IPS DF 6.9 (cell line): ENCODE measurements at regions not wholly inside any gene's neighbourhood (a gene's known extent, or its start where the extent isn't known, plus 50 kb on each side); places are given as distances from the start of the nearest gene placed in this dataset.

Source experiments
- DNase-seq: peaks from one replicate; pipeline ENCODE4 v3.0.0-alpha.2; 2013; ENCODE audit warnings: low read depth, low spot score
- H3K27ac ChIP-seq: one replicate; pipeline ENCODE4 v1.5.1; 2013; ENCODE audit warnings: low read length, control low read depth
- H3K27me3 ChIP-seq: 2 replicates; pipeline ENCODE4 v1.6.1; 2013; ENCODE audit warnings: mild to moderate bottlenecking, low read length; ENCODE audit not compliant: control insufficient read depth, insufficient read depth
- H3K36me3 ChIP-seq: 2 replicates; pipeline ENCODE4 v1.6.1; 2013; ENCODE audit warnings: low read length; ENCODE audit not compliant: control insufficient read depth, insufficient read depth
- H3K4me1 ChIP-seq: 2 replicates; pipeline ENCODE4 v1.6.1; 2013; ENCODE audit warnings: low read length; ENCODE audit not compliant: control insufficient read depth, insufficient read depth
- H3K4me3 ChIP-seq: 2 replicates; pipeline ENCODE4 v1.5.1; 2013; ENCODE audit warnings: mild to moderate bottlenecking, low read length
- H3K9me3 ChIP-seq: 2 replicates; pipeline ENCODE4 v1.6.1; 2013; ENCODE audit warnings: low read length, inconsistent platforms; ENCODE audit not compliant: control insufficient read depth, insufficient read depth
- WGBS: extraction: QIAGEN DNeasy Blood & Tissue Kit; methylation state at CpG from one replicate; pipeline ENCODE4 v1.1.7; 2013; ENCODE audit warnings: mixed read lengths, missing lambda C conversion rate; ENCODE audit not compliant: insufficient read length, insufficient coverage; 5-methylcytosine and 5-hydroxymethylcytosine counted together

DNA sequence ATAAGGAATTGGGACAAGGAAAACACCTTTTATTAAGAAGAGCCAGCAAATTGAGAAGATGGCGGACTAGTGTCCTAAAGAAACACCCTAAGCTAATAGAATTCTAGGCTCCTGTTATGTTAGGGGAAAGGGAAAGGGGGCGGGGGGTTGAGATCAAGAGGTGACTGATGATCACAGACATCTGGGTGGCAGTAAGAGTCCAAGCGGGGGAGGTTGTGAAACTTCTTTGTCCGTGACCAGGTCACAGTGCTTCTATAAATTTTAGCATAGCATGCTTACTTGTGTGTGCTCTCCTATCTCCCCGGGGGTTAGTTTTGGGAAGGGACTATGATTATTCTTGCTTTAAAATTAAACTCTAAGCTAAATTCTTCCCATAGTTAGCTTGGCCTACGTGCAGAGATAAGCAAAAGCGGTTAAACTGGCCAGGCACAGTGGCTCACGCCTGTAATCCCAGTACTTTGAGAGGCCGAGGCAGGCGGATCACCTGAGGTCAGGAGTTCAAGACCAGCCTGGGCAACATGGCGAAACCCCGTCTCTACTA, 262.1 kb downstream of the SKIDA1 start:
- H3K36me3 ChIP-seq = no peaks in the 10 kb centered on the region
- 0 out of 2 replicates have a peak, but pooled peaks cover 1% of the 10 kb centered on the region for H3K4me1 ChIP-seq
- DNase-seq = no peak
- no peaks in the 10 kb centered on the region for H3K27me3 ChIP-seq
- no CpG with 5 or more reads among the region's 12 CpGs for whole genome bisulfite sequencing
- H3K4me3 ChIP-seq = no peak overlapping the region
- H3K27ac ChIP-seq = no peak overlapping the region
- no peaks in the 10 kb centered on the region for H3K9me3 ChIP-seq

- H3K9me3 ChIP-seq = no peaks in the 10 kb centered on the region
- no peaks in the 10 kb centered on the region for H3K36me3 ChIP-seq
- no peak for DNase-seq
- 0 out of 2 replicates have a peak, but pooled peaks cover 1% of the 10 kb centered on the region for H3K4me1 ChIP-seq
- no peak overlapping the region for H3K4me3 ChIP-seq
- no peaks in the 10 kb centered on the region; the same call in 1 of the 2 replicates for H3K27me3 ChIP-seq
- no CpG with 5 or more reads among the region's 15 CpGs for WGBS
- H3K27ac ChIP-seq = no peak overlapping the region
These were observed 263.6 kb downstream of the SKIDA1 start for GRCh38 chr10:21261842-21262294.

- H3K9me3 ChIP-seq = no peaks in the 10 kb centered on the region
- no peak for DNase-seq
- H3K27me3 ChIP-seq = no peaks in the 10 kb centered on the region; the same call in 1 of the 2 replicates
- no CpG with 5 or more reads among the region's 11 CpGs for WGBS
- H3K4me3 ChIP-seq = no peak overlapping the region
- H3K27ac ChIP-seq = no peak overlapping the region
- H3K4me1 ChIP-seq = 0 out of 2 replicates have a peak, but pooled peaks cover 1% of the 10 kb centered on the region
- H3K36me3 ChIP-seq = no peaks in the 10 kb centered on the region
These were observed 264.9 kb downstream of the SKIDA1 start for GRCh38 chr10:21260506-21261149.

DNA sequence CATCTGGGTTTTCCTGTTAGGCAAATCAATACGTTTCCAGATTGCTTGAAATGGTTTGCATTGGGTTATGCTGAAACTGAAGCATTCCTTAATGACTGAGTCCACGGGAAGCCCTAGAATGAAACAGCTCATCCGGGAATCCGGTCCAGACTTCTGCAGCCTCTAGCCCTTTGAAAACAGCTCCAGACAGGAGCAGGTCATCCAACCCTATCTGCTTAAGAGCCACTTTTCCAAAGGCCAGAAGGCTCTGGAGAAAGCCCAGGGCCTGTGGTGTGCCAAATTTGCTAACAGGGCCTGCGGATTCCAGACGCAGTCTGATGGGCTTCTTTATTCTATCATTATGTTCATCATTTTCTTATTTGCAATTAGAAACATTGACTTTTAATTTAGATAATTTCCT, 265.4 kb downstream of the SKIDA1 start:
- H3K4me3 ChIP-seq = no peak overlapping the region
- H3K27me3 ChIP-seq = no peaks in the 10 kb centered on the region; the same call in 1 of the 2 replicates
- H3K4me1 ChIP-seq = 0 out of 2 replicates have a peak, but pooled peaks cover 1% of the 10 kb centered on the region
- WGBS = no CpG with 5 or more reads among the region's 6 CpGs
- no peak overlapping the region for H3K27ac ChIP-seq
- no peak for DNase-seq
- no peaks in the 10 kb centered on the region for H3K36me3 ChIP-seq
- no peaks in the 10 kb centered on the region for H3K9me3 ChIP-seq

DNA sequence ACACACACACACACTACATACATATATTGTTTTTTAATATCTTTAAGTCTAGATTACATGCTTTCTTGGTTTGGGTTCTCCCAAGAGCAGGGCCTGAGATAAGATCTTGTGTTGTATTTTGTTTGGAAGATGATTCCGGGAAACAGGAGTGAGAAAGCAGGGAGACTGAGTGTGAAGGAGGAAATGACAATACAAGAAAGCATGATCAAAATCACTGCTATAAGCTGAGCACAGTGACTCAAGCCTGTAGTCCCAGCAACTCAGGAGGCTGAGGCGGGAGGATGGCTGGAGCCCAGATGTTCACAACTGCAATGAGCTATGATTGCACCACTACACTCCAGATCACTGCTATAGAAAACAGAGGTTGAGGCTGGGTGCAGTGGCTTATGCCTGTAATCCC, 267.6 kb downstream of the SKIDA1 start:
- Histone ChIP-seq H3K27me3 (no peaks in the 10 kb centered on the region; the same call in 1 of the 2 replicates), H3K4me3 (no peak overlapping the region), H3K4me1 (0 out of 2 replicates have a peak, but pooled peaks cover 1% of the 10 kb centered on the region), H3K36me3 (no peaks in the 10 kb centered on the region), H3K9me3 (no peaks in the 10 kb centered on the region), H3K27ac (no peak overlapping the region)
- DNase-seq = no peak
- no CpG with 5 or more reads among the region's 2 CpGs for WGBS

- no peak for DNase-seq
- no CpG with 5 or more reads among the region's 2 CpGs for WGBS
- Histone ChIP-seq H3K4me3 (no peak overlapping the region), H3K4me1 (0 out of 2 replicates have a peak, but pooled peaks cover 1% of the 10 kb centered on the region), H3K9me3 (no peaks in the 10 kb centered on the region), H3K27ac (no peak overlapping the region), H3K27me3 (no peaks in the 10 kb centered on the region; the same call in 1 of the 2 replicates), H3K36me3 (no peaks in the 10 kb centered on the region)
These were observed 268.3 kb downstream of the SKIDA1 start for GRCh38 chr10:21257191-21257590.

- no peak for DNase-seq
- Histone ChIP-seq H3K27ac (no peak overlapping the region), H3K27me3 (no peaks in the 10 kb centered on the region), H3K36me3 (no peaks in the 10 kb centered on the region), H3K4me1 (no peaks in the 10 kb centered on the region), H3K9me3 (no peaks in the 10 kb centered on the region; the same call in 1 of the 2 replicates), H3K4me3 (no peak overlapping the region)
- WGBS = no CpG with 5 or more reads among the region's 1 CpG
These were observed 276.0 kb downstream of the SKIDA1 start for GRCh38 chr10:21249435-21249834.

DNA sequence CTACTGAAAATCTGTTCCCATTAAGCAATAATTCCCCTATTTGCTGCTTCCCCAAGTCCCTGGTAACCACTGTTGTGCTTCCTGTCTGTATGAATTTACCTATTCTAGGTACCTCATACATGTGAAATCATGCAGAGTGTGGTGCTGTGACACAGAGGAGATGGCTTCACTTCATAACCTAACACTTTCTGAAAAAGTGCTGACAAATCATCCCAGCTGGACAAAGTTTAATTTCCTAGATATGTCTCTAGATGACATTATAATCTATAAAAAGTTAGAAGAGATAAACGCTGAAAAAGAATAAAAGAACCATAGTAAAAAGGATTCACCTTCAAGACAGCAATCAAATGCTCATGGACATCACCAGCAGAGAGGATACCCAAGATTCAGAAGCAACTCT, 277.9 kb downstream of the SKIDA1 start:
- Histone ChIP-seq H3K4me1 (no peaks in the 10 kb centered on the region), H3K27me3 (no peaks in the 10 kb centered on the region), H3K9me3 (no peaks in the 10 kb centered on the region; the same call in 1 of the 2 replicates), H3K27ac (no peak overlapping the region), H3K36me3 (no peaks in the 10 kb centered on the region), H3K4me3 (no peak overlapping the region)
- DNase-seq = no peak
- WGBS = no CpG with 5 or more reads among the region's 1 CpG

GRCh38 chr10:21246178-21246577, 279.3 kb downstream of the SKIDA1 start:
- Histone ChIP-seq H3K9me3 (no peaks in the 10 kb centered on the region; the same call in 1 of the 2 replicates), H3K4me1 (0 out of 2 replicates have a peak, but pooled peaks cover 1% of the 10 kb centered on the region), H3K27ac (no peak overlapping the region), H3K36me3 (no peaks in the 10 kb centered on the region), H3K4me3 (no peak overlapping the region), H3K27me3 (no peaks in the 10 kb centered on the region)
- no peak for DNase-seq
- WGBS = no CpG with 5 or more reads among the region's 5 CpGs

DNA sequence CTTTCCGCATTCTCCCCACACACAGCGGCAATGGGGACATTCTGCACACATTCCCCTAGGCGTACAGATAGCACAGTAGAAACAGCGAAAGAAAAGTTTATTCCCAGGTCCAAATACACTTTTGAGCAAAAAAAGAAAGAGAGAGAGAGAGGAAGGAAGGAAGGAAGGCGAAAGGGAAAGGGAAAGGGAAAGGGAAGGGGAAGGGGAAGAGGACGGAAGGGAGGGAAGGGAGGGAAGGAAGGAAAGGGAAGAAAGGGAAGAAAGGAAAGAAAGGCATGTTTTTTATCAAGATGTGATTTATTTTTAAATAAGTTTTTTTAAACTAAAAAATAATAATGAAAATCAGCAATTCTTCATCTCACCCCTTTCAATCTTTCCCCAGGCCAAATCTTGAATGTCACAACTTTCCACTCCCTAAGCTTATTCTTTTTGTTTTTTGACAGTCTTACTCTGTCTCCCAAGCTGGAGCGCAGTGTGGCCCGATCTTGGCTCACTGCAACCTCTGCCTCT, 281.7 kb downstream of the SKIDA1 start:
- no CpG with 5 or more reads among the region's 8 CpGs for WGBS
- Histone ChIP-seq H3K4me3 (no peak overlapping the region), H3K27ac (no peak overlapping the region), H3K36me3 (no peaks in the 10 kb centered on the region), H3K4me1 (0 out of 2 replicates have a peak, but pooled peaks cover 1% of the 10 kb centered on the region), H3K27me3 (no peaks in the 10 kb centered on the region), H3K9me3 (no peaks in the 10 kb centered on the region; the same call in 1 of the 2 replicates)
- DNase-seq = no peak
